ENCODE measurements at regions not wholly inside any gene's neighbourhood (a gene's known extent, or its start where the extent isn't known, plus 50 kb on each side); places are given as distances from the start of the nearest gene placed in this dataset.
"Not testable (repeated sequence)": the region's sequence is repeated elsewhere in the genome, so short reads cannot be mapped to it uniquely, and the experiment has no call there.

DNA sequence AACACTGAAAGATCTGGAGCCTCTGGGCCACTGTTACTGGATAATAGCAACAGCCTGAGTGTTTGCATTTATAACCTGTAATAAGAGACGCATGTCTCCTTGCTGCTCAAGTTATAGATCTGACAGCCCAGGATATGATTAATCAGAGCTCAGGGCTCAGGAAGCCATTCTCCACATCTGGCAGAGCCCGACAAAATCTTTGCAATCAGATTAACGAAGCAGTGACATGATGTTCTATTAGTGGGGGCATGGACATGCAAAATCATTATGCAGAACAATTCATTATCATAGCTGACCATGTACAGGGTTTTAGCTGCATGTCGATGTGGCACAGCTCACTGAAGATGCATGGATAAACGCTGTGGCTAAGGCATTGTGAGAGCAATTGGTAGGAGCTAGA, 730.3 kb downstream of the ZNF385D start:
- TF ChIP-seq, protein P1, sequence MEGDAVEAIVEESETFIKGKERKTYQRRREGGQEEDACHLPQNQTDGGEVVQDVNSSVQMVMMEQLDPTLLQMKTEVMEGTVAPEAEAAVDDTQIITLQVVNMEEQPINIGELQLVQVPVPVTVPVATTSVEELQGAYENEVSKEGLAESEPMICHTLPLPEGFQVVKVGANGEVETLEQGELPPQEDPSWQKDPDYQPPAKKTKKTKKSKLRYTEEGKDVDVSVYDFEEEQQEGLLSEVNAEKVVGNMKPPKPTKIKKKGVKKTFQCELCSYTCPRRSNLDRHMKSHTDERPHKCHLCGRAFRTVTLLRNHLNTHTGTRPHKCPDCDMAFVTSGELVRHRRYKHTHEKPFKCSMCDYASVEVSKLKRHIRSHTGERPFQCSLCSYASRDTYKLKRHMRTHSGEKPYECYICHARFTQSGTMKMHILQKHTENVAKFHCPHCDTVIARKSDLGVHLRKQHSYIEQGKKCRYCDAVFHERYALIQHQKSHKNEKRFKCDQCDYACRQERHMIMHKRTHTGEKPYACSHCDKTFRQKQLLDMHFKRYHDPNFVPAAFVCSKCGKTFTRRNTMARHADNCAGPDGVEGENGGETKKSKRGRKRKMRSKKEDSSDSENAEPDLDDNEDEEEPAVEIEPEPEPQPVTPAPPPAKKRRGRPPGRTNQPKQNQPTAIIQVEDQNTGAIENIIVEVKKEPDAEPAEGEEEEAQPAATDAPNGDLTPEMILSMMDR (conservative IDR thresholded peaks at IDR 0.05; ENCODE audit: low read depth, low read length), result no peak
- no peak for DNase-seq (ENCODE audit: low read depth)
- no peak overlapping the region for H3K4me3 ChIP-seq (ENCODE audit: low read depth, low read length)

DNA sequence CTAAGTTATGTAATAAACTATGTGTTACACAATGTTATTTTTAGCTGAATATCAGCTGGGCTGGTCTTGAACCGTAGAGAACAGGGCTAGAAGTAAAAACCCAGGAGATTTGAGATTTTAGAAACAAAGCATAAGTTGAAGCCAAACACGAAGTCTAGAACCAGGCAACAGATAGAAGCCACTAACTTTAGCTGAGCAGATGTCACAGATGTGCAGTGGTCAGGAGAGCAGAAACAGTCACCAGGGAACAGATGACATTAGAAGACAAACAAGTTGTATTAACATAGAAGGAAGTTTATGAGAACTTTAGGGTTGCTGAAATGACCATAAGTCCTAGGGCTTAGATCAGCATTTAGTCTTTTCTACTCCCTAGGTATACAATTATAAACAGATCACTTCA, 731.0 kb downstream of the ZNF385D start:
- no peak overlapping the region for H3K4me3 ChIP-seq (ENCODE audit: low read depth, low read length)
- no peak for DNase-seq (ENCODE audit: low read depth)
- TF ChIP-seq, protein P1 (conservative IDR thresholded peaks at IDR 0.05; ENCODE audit: low read depth, low read length), result no peak

DNA sequence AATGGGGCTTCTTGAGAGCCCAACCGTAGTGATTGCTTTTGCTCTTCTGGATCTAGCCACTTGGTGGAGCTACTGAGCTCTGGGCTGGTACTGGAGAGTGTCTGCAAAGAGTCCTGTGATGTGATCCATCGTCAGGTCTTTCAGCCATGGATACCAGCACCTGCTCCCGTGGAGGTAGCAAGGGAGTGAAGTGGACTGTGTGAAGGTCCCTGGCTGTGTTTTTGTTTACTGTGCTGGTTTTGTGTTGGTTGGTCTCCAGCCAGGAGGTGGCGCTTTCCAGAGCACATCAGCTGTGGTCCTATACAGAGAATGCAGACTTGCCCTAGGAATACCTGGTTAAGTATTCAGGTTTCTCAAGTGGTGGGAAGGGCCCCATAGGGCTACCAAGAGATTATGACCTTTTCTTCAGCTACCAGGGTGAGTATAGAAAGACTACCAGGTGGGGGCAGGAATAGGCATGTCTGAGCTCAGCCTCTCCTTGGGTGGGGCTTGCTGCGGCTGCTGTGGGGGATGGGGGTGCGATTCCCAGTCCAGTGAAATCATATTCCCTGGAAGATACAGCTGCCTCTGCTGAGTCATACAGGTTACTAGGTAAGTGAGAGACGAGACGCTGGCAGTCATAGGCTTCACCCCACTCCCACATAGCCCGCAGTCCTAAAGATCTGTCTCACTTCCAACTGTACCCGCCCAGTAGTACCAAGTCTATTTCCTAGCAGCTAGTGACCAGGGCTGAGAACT, 733.7 kb downstream of the ZNF385D start:
- DNase-seq (ENCODE audit: low read depth), result no peak
- no peak overlapping the region for H3K4me3 ChIP-seq (ENCODE audit: low read depth, low read length)
- TF ChIP-seq, protein P1 (conservative IDR thresholded peaks at IDR 0.05; ENCODE audit: low read depth, low read length), result peak; percentile 60

DNA sequence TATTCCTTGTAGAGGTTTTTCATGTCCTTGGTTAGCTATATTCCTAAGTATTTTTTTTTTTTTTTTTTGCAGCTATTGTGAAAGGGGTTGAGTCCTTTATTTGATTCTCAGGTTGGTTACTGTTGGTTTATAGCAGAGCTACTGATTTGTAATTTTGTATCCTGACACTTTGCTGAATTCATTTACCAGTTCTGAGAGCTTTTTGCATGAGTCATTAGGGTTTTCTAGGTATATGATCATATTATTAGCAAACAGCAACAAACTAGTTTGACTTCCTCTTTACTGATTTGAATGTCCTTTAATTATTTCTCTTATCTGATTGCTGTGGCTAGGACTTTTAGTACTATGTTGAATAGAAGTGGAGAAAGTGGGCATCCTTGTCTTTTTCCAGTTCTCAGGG, 737.4 kb downstream of the ZNF385D start:
- TF ChIP-seq, protein P1 (conservative IDR thresholded peaks at IDR 0.05; ENCODE audit: low read depth, low read length), result no peak
- no peak for DNase-seq (ENCODE audit: low read depth)
- no peak overlapping the region for H3K4me3 ChIP-seq (ENCODE audit: low read depth, low read length)

DNA sequence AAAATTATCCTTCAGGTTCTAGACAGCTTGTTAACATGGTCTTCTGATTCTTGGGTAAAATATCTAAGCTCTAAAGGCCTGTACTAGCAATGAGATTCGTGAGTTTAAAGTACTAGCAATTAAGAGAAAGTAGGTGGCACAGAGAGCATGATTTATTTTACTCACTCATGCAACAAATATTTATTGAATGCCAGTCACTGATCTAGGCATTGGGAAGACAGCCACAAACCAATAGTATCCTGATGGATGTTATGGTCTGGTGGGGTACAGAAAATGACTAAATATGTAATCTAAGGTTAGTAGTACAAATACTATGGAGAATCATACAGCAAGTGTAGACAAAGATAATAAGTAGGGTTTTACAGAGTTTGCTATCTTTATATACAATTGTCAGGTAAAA, 751.3 kb downstream of the ZNF385D start:
- TF ChIP-seq, protein P1 (conservative IDR thresholded peaks at IDR 0.05; ENCODE audit: low read depth, low read length), result no peak
- DNase-seq (ENCODE audit: low read depth), result no peak
- H3K4me3 ChIP-seq (ENCODE audit: low read depth, low read length), result no peak overlapping the region

DNA sequence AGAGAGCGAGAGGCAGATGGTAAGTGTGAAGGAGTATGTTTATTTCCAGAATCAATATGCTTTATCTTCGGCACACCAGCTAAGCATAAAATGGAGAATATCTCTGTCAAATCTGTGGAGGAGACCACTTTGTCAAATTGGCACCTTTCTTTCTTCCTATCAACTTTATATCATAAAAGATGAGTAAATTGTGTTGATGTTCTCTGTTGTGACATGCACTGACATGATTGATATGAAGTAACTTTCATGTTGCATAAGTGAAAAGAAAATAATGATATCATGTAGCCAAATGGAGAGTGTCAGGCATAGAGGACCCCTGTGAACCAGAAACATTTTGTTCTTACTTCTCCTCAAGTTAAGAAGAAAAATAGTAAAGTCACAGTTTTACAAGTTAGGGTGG, 753.8 kb downstream of the ZNF385D start:
- no peak for DNase-seq (ENCODE audit: low read depth)
- TF ChIP-seq, protein P1 (conservative IDR thresholded peaks at IDR 0.05; ENCODE audit: low read depth, low read length), result no peak
- no peak overlapping the region for H3K4me3 ChIP-seq (ENCODE audit: low read depth, low read length)

DNA sequence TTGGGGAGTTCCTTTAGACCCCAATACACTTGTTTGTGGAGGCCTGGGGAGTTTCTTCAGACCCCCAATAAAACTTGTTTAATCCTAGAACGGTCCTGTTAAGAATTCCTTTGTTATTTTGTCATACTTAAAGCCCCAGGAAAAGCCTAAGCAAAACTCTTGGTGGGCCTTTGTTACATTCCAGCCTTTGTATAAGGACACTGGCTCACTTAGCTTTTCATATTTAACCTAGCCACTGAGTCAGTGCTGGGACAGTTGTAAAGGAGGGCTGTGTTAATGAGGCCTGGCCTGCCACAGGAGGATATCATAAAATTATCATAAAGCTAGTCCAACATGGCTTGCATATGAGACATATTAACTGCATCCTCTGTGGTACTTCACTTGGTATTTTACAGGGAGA, 760.1 kb downstream of the ZNF385D start:
- H3K4me3 ChIP-seq (ENCODE audit: low read depth, low read length), result no peak overlapping the region
- TF ChIP-seq, protein P1 (conservative IDR thresholded peaks at IDR 0.05; ENCODE audit: low read depth, low read length), result no peak
- no peak for DNase-seq (ENCODE audit: low read depth)

DNA sequence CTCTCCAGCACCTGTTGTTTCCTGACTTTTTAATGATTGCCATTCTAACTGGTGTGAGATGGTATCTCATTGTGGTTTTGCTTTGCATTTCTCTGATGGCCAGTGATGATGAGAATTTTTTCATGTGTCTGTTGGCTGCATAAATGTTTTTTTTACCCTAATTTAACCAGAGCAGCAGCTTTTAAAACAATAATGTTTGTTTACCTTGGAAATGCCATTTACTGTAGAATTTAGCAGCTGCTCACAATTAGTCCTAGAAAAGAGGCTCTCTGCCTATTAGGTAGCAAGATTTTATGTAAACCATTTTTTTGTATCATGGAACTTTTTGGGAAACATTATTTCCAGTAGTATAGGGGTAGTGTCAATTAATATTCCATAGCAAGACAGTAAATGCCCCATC, 761.4 kb downstream of the ZNF385D start:
- DNase-seq (ENCODE audit: low read depth); H3K4me3 ChIP-seq (ENCODE audit: low read depth, low read length): not testable (repeated sequence)

All from epithelial cell of proximal tubule (primary cell).